ENCODE measurements at regions not wholly inside any gene's neighbourhood (a gene's known extent, or its start where the extent isn't known, plus 50 kb on each side); places are given as distances from the start of the nearest gene placed in this dataset.

DNA sequence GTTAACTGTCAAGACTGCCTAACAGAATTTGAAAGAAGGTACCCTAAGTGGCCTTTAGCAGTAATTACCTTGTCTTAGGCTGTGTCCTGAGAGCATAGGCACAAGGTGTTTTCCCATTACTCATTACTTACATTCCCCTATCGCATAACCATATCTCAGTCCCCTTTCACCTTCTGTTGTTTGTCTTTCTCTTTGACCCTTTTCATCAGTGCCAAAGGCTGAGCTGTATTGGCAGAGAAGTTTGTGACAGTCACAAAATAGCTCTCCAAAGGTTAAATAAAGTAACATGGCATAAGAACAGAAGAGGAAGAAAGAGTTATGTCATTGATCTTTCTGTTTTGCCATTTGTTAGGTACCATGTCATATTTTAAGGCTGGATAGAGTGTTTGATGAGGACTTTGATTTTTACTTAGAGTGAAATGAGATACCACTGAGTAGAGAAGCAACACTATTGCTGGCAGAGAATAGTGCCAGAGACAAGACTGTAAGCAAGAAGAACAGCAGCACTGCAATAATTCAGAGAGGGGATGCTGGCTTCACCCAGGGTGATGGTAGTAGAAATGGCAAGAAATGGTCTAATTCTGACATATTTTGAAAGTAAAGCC, 497.8 kb downstream of the TTLL7 start:
- no peak for TF ChIP-seq POLR2A (IDR thresholded peaks at IDR 0.05)
- TF ChIP-seq, protein P1, sequence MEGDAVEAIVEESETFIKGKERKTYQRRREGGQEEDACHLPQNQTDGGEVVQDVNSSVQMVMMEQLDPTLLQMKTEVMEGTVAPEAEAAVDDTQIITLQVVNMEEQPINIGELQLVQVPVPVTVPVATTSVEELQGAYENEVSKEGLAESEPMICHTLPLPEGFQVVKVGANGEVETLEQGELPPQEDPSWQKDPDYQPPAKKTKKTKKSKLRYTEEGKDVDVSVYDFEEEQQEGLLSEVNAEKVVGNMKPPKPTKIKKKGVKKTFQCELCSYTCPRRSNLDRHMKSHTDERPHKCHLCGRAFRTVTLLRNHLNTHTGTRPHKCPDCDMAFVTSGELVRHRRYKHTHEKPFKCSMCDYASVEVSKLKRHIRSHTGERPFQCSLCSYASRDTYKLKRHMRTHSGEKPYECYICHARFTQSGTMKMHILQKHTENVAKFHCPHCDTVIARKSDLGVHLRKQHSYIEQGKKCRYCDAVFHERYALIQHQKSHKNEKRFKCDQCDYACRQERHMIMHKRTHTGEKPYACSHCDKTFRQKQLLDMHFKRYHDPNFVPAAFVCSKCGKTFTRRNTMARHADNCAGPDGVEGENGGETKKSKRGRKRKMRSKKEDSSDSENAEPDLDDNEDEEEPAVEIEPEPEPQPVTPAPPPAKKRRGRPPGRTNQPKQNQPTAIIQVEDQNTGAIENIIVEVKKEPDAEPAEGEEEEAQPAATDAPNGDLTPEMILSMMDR (IDR thresholded peaks at IDR 0.05), result no peak
- no peak for TF ChIP-seq POLR2AphosphoS5 (IDR thresholded peaks at IDR 0.05)
